Breast epithelium (tissue), 4 donors: ENCODE measurements at regions not wholly inside any gene's neighbourhood (a gene's known extent, or its start where the extent isn't known, plus 50 kb on each side); places are given as distances from the start of the nearest gene placed in this dataset.

Experiments
- DNase-seq, 2 donors: peaks; one replicate each; pipeline ENCODE4 v3.0.0-alpha.2; 2019; ENCODE audit warnings: low spot score in 2 of 2
- H3K27ac ChIP-seq, 2 donors: fragments of 200-600 bp; sonication (generic) in 1 of 2; one replicate each; pipeline ENCODE4 v1.5.1; 2016 to 2019; ENCODE audit warnings: mild to moderate bottlenecking in 1 of 2
- H3K27me3 ChIP-seq, 2 donors: fragments of 200-600 bp; sonication (generic) in 1 of 2; one replicate each; pipeline versions ENCODE4 v1.5.1 to v1.6.0; 2017 to 2019; ENCODE audit warnings: control low read depth in 1 of 2, mild to moderate bottlenecking in 1 of 2
- H3K36me3 ChIP-seq: fragments of 200-600 bp; one replicate; pipeline ENCODE4 v1.5.1; 2019
- H3K4me1 ChIP-seq, 2 donors: fragments of 200-600 bp; sonication (generic); one replicate each; pipeline ENCODE4 v1.5.1; 2016 to 2019; ENCODE audit warnings: control low read depth in 1 of 2
- H3K4me3 ChIP-seq, 3 donors: fragments of 200-600 bp; sonication (generic); 1 replicate in 2 of 3; 2 replicates in 1 of 3; pipeline ENCODE4 v1.5.1; 2016 to 2019; ENCODE audit warnings: mild to moderate bottlenecking in 3 of 3, moderate library complexity in 2 of 3
- H3K9me3 ChIP-seq, 2 donors: fragments of 200-600 bp; sonication (generic) in 1 of 2; one replicate each; pipeline ENCODE4 v1.5.1; 2016 to 2019; ENCODE audit warnings: control low read depth in 1 of 2
- POLR2A ChIP-seq: fragments of 450-650 bp; IDR thresholded peaks from one replicate; pipeline ENCODE4 v1.6.1; 2016; ENCODE audit warnings: antibody characterized with exemption, mild to moderate bottlenecking, moderate library complexity
- POLR2AphosphoS5 ChIP-seq, 3 donors: sonication (generic); formaldehyde crosslinking; IDR thresholded peaks; one replicate each; pipeline ENCODE4 v1.6.1; 2017; ENCODE audit warnings: antibody characterized with exemption in 3 of 3
- intact Hi-C: fragments of 100-400 bp; cut with DNase I; formaldehyde crosslinking; loops from one replicate; pipeline ENCODE4 v1.15.1; 2023; ENCODE audit warnings: low total_unique reads
- TF ChIP-seq, protein P1 (sequence below), 3 donors: fragments of 450-650 bp; IDR thresholded peaks; one replicate each; pipeline ENCODE4 v1.5.1; 2016 to 2017; ENCODE audit warnings: antibody characterized with exemption in 3 of 3, mild to moderate bottlenecking in 3 of 3, moderate library complexity in 3 of 3

DNA sequence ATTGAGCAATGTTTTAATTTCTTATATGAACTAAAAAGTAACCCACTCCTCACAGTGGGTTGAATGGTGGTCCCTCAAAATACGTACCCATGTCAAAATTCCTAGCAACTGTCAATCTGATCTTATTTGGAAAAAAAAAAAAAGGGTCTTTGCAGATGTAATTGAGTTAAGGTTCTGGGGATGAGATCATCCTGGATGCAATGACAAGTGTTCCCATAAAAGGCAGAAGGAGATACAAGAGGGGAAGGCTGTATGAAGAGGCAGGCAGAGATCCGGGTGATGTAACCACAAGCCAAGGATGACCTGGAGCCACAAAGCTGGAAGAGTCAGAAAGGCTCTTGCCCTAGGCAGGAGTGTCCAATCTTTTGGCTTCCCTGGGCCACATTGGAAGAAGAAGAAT lies 516.3 kb upstream of the MKI67 start:
- intact Hi-C loops, result no loop called here
- H3K4me1 ChIP-seq, result no peaks in the 10 kb centered on the region
- H3K27ac ChIP-seq, result no peak overlapping the region
- no peaks in the 10 kb centered on the region for H3K36me3 ChIP-seq
- DNase-seq, result no peak
- H3K4me3 ChIP-seq, result no peak overlapping the region
- H3K27me3 ChIP-seq, result no peaks in the 10 kb centered on the region
- H3K9me3 ChIP-seq, result peaks cover 0 to 8% of the 10 kb centered on the region in 2 donors
- TF ChIP-seq POLR2A (no peak), POLR2AphosphoS5 (IDR thresholded peaks at IDR 0.05) (no peak)
- TF ChIP-seq, protein P1, sequence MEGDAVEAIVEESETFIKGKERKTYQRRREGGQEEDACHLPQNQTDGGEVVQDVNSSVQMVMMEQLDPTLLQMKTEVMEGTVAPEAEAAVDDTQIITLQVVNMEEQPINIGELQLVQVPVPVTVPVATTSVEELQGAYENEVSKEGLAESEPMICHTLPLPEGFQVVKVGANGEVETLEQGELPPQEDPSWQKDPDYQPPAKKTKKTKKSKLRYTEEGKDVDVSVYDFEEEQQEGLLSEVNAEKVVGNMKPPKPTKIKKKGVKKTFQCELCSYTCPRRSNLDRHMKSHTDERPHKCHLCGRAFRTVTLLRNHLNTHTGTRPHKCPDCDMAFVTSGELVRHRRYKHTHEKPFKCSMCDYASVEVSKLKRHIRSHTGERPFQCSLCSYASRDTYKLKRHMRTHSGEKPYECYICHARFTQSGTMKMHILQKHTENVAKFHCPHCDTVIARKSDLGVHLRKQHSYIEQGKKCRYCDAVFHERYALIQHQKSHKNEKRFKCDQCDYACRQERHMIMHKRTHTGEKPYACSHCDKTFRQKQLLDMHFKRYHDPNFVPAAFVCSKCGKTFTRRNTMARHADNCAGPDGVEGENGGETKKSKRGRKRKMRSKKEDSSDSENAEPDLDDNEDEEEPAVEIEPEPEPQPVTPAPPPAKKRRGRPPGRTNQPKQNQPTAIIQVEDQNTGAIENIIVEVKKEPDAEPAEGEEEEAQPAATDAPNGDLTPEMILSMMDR (IDR thresholded peaks at IDR 0.05), result no peak

DNA sequence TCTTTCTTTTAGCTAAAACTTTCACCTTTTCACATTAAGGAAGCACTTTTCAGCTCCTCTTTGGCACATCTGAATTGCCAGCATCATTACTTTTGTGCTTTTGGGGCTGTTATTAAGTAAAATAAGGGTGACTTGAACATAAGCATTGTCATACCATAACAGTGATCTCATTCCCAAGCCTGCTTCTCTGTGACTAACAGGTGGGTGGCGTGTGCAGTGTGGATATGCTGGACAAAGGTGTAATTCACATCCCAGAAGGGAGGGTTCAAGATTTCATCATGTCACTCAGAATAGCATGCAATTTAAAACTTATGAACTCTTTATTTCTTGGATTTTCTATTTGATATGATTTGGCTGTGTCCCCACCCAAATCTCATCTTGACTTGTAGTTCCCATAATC lies 517.4 kb upstream of the MKI67 start:
- Histone ChIP-seq H3K4me3 (no peak overlapping the region), H3K36me3 (no peaks in the 10 kb centered on the region), H3K27ac (no peak overlapping the region), H3K9me3 (peaks cover 0 to 6% of the 10 kb centered on the region in 2 donors), H3K27me3 (no peaks in the 10 kb centered on the region), H3K4me1 (no peaks in the 10 kb centered on the region)
- intact Hi-C loops, result no loop called here
- DNase-seq, result no peak
- TF ChIP-seq, protein P1 (IDR thresholded peaks at IDR 0.05), result no peak
- TF ChIP-seq POLR2A, result no peak
- no peak for TF ChIP-seq POLR2AphosphoS5 (IDR thresholded peaks at IDR 0.05)

DNA sequence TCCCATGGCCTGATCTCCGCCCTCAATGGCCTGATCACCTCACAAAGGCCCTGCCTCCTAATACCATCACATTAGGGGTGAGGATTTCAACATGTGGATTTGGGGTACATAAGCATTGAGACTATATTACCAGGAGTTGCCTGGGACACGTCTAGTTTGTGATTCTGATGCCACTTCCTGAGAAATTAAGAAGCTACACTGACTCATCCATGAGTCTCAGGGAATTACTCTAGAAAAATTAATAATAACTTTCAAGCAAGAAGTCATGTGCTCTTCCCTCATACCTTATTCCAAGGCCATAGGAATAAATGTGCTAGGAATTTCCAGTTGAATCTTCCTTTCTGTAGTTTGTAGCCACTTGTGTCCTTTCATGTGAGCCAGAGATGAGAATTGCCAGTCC lies 519.3 kb upstream of the MKI67 start:
- H3K4me3 ChIP-seq, result no peak overlapping the region
- TF ChIP-seq POLR2A (no peak), POLR2AphosphoS5 (IDR thresholded peaks at IDR 0.05) (no peak)
- TF ChIP-seq, protein P1 (IDR thresholded peaks at IDR 0.05), result no peak
- DNase-seq, result no peak
- no peak overlapping the region for H3K27ac ChIP-seq
- H3K4me1 ChIP-seq, result no peaks in the 10 kb centered on the region
- no peaks in the 10 kb centered on the region for H3K9me3 ChIP-seq
- no peaks in the 10 kb centered on the region for H3K36me3 ChIP-seq
- intact Hi-C loops, result no loop called here
- no peaks in the 10 kb centered on the region for H3K27me3 ChIP-seq

DNA sequence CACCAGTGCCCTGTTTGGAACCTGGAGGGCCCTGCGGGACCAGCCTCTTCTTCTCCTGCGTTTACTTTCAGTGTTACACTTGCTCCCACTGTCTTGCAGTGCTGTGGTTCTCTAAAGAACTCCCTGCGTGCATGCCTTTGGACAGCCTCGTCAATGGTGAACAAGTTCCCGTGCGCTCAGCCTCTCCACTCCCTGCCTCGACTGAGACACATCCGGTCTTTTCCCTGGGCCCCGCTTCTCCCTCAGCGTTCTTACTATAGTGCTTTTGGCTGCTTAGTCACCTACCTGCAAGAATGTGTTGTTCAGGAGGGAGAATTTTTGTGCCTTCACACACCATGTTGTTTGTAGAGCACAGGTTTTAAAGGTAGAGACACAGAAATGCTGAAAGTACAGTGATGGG lies 520.7 kb upstream of the MKI67 start:
- H3K4me1 ChIP-seq, result no peaks in the 10 kb centered on the region
- no peaks in the 10 kb centered on the region for H3K27me3 ChIP-seq
- H3K4me3 ChIP-seq, result no peak overlapping the region
- H3K9me3 ChIP-seq, result no peaks in the 10 kb centered on the region
- intact Hi-C loops, result no loop called here
- H3K36me3 ChIP-seq, result no peaks in the 10 kb centered on the region
- no peak for TF ChIP-seq POLR2AphosphoS5 (IDR thresholded peaks at IDR 0.05)
- TF ChIP-seq POLR2A, result no peak
- TF ChIP-seq, protein P1 (IDR thresholded peaks at IDR 0.05), result no peak
- no peak for DNase-seq
- H3K27ac ChIP-seq, result no peak overlapping the region

DNA sequence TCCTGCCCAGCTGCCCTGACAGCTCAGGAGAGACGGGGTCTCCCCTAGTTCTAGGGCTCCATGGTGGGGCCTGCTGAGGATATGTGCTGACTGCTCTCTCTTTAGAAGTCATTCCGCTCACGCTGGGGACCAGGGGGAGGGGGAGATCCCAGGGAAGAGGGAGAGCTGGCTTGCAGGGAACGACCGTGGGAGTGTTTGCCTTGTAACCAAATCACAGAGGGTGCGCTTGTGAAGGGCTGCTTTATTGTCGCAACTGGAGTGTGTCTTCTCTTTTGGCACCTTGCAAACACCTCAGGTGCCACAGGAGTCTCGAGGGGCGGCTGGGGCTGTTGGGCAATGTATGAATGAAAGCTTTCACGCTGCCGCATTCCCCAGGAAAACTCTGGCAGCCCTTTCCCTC lies 531.3 kb upstream of the MKI67 start:
- Histone ChIP-seq H3K36me3 (no peaks in the 10 kb centered on the region), H3K27ac (no peak overlapping the region), H3K4me3 (no peak overlapping the region), H3K27me3 (no peaks in the 10 kb centered on the region), H3K9me3 (no peaks in the 10 kb centered on the region), H3K4me1 (no peaks in the 10 kb centered on the region)
- TF ChIP-seq POLR2A (no peak), POLR2AphosphoS5 (IDR thresholded peaks at IDR 0.05) (no peak)
- TF ChIP-seq, protein P1 (IDR thresholded peaks at IDR 0.05), result no peak
- intact Hi-C loops, result no loop called here
- DNase-seq, result peak in 1 of 2 donors; percentile 42
